HG02943 (cell line): ENCODE measurements at regions not wholly inside any gene's neighbourhood (a gene's known extent, or its start where the extent isn't known, plus 50 kb on each side); places are given as distances from the start of the nearest gene placed in this dataset.

Experiments
- ATAC-seq: cut with Tn5 transposase; IDR thresholded peaks from one replicate; pipeline ENCODE4 v1.9.1; 2021; ENCODE audit warnings: mild to moderate bottlenecking, low read depth, moderate library complexity; ENCODE audit not compliant: unreplicated experiment

DNA sequence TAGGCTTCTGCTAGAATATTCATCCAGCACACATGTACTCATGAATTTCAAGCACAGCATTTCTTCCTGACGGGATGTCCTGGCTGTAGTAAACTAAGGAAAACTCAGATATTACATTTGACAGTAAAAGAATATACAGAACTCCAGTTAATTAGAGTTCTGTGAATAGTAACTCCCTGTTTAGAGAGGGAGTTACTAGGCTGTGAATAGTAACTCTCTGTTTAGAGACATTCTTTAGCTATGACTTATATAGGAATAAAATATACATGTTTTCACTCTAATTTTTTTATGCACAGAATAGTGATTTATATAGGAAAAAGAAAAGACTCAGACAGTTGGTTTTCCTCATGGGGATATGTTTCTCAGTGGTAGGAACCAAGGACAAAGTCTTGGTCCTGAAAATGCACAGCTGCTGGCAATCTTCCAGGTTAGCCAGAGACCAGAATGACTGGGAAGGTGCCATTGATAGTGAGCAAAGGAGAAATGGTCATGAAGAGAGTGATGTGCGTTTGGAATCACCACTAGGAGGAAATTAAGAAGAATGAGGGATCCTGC is 480.7 kb upstream of the THBS1 start:
- no peak for ATAC-seq

DNA sequence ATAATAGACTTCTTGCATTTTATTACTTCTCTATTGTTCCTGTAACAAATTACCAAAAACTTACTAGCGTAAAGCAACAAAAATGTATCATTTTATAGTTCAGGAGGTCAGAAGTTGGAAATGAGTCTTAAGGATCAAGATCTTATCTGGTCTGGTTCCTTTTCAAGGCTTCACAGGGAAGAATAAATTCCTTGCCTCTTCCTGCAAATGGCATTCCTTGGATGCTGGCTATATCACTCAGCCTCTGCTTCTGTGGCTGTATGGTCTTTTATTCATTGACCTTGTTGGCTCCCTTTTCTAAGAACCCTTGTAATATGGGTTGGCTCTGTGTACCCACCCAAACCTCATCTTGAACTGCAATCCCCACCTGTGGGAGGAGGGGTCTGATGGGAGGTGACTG is 478.4 kb upstream of the THBS1 start:
- no peak for ATAC-seq

DNA sequence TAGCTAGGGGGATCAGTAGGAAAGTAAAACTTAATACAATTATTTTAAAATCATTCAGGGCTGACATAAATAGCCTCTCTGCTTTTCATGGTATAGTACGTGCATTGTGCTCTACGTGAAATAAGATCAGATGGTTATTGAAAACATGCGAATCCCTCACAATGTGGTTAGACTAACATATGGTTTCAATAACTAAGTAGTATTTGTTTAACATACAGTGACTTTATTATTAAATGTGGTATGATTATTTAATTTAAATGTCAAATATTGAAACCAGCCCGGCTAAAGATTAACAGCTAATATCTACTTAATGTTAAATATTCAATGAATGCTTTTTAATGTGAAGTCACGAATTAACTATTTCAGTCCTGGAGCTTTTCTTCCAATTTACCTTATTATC is 473.9 kb upstream of the THBS1 start:
- no peak for ATAC-seq

DNA sequence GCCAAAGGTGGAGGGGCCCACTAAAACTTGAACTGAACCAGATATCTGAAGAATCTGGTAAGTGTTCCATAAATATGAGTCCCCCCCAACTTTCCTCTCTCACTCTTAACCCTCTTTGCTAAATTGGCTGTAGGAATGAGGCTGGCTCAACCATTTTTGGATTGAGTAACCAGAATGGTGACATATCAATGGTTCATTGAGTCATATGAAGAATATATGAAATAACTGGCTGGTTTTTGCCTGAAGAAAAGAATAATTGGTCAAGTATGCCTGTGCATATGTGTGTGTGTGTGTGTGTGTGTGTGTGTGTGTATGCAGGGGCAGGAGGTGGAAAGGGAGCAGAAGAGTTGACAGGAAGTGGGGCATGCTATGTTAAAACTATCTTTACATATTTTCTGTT is 472.9 kb upstream of the THBS1 start:
- no peak for ATAC-seq

DNA sequence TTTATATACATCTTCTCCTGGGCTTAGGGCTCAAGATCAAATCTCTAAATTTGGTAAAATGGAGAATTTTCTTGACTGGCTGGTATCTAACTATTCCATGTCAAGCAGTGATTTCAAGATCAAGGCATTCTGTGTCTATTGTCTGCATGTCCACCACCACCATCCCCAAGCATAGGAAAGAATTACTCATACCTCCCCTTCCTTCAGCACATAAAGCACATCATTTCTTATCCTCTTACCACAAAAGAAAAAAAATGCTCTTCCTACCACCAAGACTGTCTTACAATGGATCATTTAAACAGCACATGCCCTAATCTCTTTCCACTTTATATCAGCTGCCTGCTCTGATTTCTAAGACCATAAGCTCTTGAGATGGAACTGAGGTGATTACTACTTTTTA is 470.5 kb upstream of the THBS1 start:
- no peak for ATAC-seq

DNA sequence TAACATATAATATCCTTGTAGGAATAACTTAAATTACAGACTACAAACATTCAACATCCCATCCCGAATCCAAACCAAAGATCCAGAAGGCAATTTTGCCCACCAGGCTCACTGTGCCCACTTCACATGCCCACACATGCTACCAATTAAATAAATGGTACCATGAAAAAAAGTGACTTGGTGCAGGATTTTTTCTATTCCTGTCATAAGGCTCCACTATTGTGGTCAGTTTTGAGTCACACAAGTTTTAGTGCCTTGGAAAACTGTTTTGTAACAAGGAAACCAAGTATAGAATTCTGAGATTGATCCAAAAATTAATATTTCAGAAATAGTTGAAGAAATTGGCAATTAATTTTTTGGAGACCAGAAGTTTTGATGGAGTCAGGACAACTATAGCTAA is 470.1 kb upstream of the THBS1 start:
- no peak for ATAC-seq

DNA sequence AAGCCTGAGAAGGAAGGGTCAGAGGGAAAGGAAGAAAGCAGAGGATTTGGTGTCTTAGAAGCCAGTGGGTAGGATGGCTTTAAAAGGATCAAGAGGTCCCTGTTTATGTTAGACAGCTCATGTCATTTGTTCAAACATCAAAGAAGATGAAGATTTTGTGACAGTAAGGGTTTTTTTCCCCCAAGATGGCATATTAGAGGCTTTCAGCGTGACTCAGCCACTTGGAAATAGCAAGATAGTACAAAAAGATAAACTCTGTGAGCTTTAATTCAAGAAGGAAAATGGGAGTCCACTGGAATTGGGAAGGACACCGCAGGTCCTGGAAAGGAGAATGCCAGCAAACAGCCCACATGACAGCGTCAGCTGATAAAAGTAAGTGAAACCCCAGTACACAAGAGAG is 467.1 kb upstream of the THBS1 start:
- ATAC-seq: no peak

DNA sequence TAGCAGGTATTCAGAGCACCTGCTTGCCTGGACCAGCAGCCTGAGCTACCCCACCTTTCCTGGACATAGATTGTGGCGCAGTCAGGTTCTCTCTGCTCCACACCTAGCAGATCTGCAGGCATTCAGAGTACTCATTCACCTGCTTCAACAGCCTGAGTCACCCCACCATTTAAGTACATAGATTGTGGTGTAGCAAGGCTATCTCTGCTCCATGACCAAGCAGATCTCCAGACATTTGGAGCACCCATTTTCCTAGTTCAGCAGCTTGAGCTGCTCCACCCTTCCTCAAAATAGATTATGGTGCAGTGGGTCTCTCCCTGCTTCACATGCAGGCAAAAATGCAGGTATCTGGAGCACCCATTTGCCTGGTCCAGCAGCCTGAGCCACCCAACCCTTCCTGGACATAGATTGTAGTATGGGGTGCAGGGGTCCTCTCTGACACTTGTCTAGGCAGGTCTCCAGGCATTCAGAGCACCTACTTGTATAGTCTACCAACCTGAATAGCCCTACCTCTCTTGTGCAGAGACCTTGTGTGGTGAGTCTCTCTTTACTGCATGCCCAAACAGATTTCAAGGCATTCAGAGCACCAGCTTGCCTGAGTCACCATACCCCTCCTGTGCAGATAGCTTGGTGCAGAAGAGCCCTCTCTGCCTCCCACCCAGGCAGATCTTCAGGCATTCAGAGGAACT is 466.0 kb upstream of the THBS1 start:
- no peak for ATAC-seq

DNA sequence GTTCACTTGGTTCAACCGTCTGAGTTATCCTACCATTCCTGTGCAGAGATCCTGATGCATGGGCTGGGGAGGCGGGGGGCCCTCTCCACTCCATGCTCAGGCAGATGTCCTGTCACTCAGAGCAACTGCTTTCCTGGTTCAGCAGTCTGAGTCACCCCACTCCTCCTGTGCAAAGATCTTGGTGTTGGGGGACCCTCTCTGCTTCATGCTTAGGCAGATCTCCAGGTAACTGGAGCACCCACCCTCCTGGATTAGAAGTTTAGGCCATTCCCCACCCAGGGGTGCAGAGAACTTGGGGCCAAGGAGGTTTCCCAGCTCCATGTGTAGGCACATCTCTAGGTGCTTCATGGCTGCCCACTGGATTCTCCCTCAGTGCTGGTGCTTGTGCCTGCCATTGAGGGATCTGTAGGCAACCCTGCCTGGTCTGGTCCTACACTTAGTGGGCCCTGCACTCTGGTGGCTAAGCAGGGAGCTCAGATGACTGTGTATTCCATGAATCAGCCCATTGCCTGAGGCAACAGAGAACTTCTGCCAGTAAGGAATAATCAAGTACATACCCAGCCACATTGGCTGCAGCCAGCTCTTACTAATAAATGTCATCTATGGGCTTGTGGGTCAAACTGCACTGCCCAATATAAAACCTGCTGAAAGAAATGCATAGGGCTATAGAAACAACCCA is 465.4 kb upstream of the THBS1 start:
- no peak for ATAC-seq

DNA sequence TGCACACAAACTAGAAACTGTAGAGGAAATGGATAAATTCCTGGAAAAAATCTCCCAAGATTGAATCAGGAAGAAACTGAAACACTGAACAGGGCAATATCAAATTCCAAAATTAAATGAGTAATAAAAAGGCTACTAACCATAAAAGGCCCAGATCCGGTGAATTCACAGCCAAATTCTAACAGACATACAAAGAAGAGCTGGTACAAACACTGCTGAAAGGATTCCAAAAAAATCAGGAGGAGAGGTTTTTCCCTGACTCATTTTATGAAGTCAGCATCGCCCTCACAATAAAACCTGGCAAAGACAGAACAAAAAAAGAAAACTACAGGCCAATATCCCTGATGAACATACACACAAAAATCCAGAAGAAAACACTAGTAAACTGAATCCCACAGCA is 462.4 kb upstream of the THBS1 start:
- ATAC-seq: no peak

DNA sequence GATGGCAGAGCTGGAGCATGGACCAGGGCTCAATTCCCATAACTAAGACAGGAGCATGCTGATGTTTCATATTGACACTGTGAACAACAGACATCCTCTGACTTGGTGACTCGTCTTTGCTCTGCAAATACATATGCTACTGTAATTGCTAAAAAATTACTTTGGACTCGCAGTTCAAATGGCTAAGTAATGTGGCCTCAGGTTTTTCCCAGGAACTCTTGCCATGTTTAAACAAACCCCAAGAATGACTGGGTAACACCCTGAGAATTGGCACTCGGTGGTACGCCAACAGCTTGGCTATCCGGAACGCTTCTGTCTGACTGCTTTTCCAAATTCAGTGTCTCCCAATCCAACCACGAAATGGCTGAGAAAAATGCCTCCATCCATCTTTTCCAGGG is 456.7 kb upstream of the THBS1 start:
- no peak for ATAC-seq

DNA sequence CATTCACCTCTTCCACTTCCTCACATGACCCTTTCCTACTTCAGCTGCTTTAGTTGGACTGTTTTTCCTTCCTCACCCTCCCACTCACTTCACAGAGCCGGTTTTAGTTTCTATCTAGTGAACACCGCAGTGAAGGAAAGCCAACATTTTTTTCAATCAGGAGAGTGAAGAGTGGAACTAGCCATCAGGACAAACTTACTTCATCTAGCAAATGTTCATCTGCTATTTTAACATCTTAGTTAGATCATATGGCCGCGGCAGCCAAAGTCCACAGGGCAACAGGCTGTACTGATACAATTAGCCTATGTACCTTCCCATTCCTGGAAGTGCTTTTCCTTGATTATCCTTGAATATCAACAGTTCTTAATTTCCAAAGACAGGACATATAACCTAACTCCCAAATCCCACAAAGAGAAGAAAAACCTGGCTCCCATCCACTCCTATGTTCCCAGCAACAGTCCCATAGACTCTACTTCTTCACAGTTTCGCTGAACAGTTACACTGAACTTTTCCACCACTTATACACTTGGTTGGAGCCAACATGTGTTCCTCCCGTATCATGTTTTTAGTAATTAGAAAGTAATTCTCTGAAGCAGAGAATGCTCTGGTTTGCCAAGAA is 456.2 kb upstream of the THBS1 start:
- no peak for ATAC-seq

DNA sequence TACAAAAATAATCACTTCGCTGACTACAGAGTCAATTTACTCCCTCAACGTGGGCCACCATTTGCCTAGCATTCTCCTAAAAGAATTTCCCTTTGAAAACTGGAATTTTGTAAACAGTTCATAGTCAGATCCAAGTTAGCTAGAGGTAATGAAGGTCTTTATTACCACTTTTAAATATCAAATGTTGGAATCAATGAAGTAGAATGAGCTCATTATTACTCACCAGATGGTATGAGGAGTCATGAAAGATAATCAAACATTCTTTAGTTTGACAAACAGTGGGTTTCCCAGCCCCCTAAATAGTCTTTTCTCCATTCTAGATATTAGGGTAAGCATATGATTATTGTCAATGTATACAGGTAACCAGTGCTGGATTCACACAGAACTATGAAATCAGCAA is 455.7 kb upstream of the THBS1 start:
- ATAC-seq: no peak

DNA sequence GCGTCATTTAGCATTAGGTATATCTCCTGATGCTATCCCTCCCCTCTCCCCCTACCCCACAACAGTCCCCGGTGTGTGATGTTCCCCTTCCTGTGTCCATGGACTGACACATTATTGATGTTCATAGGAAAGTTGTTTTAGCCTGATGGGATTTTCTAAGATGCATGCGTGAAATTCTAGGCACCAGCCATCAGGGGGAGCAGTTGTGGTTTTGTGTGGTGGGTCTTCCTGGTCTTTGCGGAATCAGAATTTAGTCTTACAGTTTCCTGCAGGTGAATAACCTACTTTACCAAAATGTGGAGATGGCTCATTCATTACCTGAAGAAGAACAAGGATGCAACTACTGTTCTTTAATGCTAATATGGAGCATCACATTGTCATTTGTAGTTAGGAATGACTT is 455.0 kb upstream of the THBS1 start:
- ATAC-seq: no peak

DNA sequence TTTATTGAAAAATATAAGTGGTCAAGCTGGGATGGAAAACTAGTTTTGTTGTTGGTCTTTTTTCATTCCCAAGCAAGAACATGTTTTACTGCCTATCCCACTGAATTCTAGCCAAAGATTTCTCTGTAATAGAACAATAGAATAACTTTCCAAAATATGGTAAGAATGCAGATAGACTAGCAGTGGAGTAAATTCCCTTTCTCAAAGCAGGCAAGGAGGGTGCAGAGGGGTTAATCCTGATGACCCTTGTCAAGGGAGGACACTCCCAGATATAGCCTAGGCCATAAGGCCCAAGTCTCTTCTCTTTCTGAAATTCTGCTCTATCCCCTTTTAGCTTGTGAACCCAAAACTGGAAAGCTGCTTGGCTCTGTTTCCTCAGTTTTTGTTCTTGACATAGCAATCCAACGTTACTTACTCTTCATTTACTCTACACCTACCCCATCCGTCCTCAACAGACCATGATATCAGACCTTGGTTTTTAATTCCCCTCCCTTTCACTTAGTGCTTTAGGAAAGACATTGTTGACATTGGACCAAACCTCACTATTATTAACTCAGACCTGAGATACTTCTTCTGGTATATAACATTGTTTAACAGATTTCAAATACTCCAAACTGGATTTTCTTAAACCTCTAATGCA is 453.6 kb upstream of the THBS1 start:
- ATAC-seq: no peak

DNA sequence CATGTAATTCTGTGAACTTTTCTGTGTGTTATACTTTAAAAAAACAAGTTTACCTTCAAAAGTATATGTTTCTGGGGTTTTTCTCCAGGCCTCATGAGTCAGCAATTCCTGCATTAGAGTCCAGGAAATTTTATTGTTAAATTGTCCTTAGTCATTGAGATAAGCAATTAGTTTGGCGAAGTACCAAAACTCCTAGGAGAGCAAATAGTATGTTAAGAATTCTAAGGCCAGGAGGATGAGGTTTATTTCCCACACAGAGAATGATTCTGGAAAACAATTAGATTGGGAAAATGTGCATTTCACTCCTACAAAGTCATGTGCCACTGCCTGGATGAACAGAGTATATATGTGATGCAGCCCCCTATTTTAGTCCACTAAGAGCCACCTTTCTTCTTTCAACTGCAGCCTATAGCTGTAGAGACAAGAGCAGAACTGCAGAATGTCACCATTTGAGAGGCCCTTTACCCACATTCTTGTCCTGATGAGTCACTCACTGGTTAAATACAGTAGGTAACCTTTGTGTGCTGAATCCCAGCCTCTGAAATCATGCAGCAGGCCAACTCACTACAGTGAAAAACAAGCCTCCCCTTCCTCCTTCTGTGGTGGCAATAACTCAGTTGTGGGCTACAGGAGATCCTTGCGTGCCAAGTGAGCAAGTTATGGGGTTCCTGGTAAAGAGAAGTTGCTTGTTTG is 452.8 kb upstream of the THBS1 start:
- no peak for ATAC-seq

DNA sequence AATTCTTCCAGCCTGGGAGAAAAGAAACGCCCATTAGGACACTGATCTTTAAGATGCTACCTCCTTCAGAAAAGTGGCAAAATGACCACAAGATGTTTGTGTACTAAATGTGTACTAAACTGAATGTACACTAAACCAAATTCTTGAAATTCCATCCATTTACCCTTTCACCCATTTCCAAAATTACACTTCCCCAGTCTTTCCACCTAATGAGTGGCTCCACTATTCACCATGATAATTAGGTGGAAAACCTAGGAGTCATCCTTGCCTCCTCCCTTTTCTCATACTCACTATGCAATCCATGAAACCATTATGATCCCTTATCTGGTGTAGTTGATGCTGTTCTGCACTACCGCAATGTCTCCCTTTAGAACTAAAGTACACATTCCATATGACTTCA is 452.1 kb upstream of the THBS1 start:
- no peak for ATAC-seq

DNA sequence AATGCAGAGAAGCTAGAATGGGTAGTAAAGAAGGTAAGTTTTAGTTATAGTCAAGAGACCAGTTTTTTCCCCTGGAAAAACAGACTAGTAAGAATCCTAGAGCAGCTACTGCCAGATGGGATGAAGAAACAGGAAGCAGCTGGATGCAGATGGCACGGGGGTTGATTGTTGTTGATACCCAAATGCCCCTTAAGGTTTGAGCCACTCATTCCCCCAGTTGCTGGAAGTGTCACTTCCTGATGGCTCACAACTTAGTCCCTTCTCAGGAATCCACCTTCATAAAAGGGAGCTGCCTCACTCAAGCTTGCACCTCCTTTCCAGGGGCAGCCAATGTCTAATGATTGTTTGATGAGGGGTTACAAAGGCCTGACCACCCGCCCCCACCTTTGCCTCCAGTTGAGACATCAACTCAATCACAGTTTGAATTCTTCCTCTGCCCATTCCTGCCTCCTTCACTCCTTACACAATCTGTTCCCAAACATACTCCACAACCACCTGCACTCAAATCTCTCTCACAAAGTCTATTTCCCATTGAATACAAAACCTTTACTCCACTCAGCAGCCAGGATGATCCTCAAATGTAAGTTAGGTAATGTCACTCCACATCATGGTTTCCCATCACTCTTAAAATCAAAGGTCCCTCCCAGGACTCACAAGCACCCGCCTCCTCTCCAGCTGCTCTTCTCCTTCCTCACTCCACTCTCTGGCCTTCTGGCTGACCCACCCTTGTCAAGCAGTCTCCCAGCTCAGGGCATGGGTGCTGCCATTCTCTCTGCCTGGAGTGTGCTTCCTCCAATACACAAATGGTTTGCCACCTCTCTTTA is 450.1 kb upstream of the THBS1 start:
- ATAC-seq: no peak

DNA sequence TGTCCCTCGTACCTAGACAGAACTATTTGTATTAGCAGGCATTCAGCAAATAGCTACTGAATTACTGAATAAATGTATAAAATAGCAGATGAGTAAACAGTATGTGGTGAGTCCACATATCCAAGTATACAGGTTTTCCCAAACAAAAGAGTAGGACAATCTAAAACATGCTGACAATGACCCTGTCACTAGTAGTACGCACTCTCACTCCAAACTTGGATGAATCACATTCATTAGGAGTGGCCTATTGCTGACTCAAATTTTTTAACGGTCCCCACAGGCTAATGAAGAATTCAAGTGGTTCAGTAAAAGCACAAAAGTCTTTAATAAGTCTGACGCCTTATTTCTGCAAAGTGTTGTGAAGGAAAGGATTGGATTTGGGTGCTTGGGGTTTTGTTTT is 449.3 kb upstream of the THBS1 start:
- ATAC-seq: no peak

DNA sequence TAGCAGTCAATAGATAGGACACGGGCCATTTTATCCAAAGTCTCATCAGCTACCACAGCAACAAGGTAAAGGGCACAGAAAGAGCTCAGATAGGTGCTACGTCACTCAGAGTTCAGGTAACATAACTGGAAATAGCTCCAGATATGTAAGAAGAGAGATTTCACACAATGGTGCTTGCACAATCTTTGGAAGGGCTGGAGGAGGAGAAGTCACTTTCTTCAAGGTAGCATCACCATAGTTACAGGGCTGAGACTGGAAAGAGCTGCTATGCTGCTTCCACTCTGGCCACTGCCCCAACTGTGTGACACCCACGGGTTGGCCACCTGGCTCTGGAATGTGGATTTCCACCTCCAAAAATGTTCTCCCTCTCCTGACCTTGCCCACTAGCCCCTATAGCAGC is 448.8 kb upstream of the THBS1 start:
- ATAC-seq: no peak
